ENCODE measurements at regions not wholly inside any gene's neighbourhood (a gene's known extent, or its start where the extent isn't known, plus 50 kb on each side); places are given as distances from the start of the nearest gene placed in this dataset.

GRCh38 chr1:38291906-38292521 is 245.4 kb upstream of the POU3F1 start (continued):
- TF ChIP-seq PATZ1 (CRISPR knock-in tag; IDR thresholded peaks at IDR 0.05; ENCODE audit: borderline replicate concordance), result no peak
- TF ChIP-seq KLF16 (IDR thresholded peaks at IDR 0.05), result no peak
- no peak for TF ChIP-seq FOXA3 (CRISPR knock-in tag; conservative IDR thresholded peaks at IDR 0.05 in 1 of 2, IDR thresholded peaks at IDR 0.05 in 1 of 2)
- peak; percentile 91 for TF ChIP-seq ZNF592 (IDR thresholded peaks at IDR 0.05)
- no peak for TF ChIP-seq ZNF324 (CRISPR knock-in tag; IDR thresholded peaks at IDR 0.05)
- no peak for TF ChIP-seq CLOCK (CRISPR knock-in tag; IDR thresholded peaks at IDR 0.05; ENCODE audit: borderline replicate concordance)
- no peak for TF ChIP-seq ZNF143 (CRISPR knock-in tag; IDR thresholded peaks at IDR 0.05)
- no peak for TF ChIP-seq ZNF512 (tag; IDR thresholded peaks at IDR 0.05)
- TF ChIP-seq STAT5A (IDR thresholded peaks at IDR 0.05; ENCODE audit: borderline replicate concordance, low read length), result no peak
- no peak for TF ChIP-seq KHSRP (IDR thresholded peaks at IDR 0.05)
- TF ChIP-seq PHF20 (IDR thresholded peaks at IDR 0.05; ENCODE audit: partially characterized antibody), result no peak
- TF ChIP-seq, protein P1, sequence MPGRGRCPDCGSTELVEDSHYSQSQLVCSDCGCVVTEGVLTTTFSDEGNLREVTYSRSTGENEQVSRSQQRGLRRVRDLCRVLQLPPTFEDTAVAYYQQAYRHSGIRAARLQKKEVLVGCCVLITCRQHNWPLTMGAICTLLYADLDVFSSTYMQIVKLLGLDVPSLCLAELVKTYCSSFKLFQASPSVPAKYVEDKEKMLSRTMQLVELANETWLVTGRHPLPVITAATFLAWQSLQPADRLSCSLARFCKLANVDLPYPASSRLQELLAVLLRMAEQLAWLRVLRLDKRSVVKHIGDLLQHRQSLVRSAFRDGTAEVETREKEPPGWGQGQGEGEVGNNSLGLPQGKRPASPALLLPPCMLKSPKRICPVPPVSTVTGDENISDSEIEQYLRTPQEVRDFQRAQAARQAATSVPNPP (IDR thresholded peaks at IDR 0.05; ENCODE audit: borderline replicate concordance, insufficient read depth, insufficient read length), result no peak
- no peak for TF ChIP-seq SNIP1 (IDR thresholded peaks at IDR 0.05; ENCODE audit: low read depth)
- peak; percentile 51 for TF ChIP-seq HMGN3 (IDR thresholded peaks at IDR 0.05; ENCODE audit: borderline replicate concordance, extremely low read depth, insufficient read length, low read depth, low read length)
- no peak for TF ChIP-seq CBX3 (IDR thresholded peaks at IDR 0.05; ENCODE audit: borderline replicate concordance in 1 of 2, low read length in 2 of 2)
- TF ChIP-seq ZFPM2 (CRISPR knock-in tag; IDR thresholded peaks at IDR 0.05), result no peak
- no peak for TF ChIP-seq TSC22D4 (tag; IDR thresholded peaks at IDR 0.05)

All from K562 (cell line).